ENCODE measurements at regions not wholly inside any gene's neighbourhood (a gene's known extent, or its start where the extent isn't known, plus 50 kb on each side); places are given as distances from the start of the nearest gene placed in this dataset.

- no peak overlapping the region for H3K27ac ChIP-seq
- H3K4me3 ChIP-seq, result no peak overlapping the region
- no peaks in the 10 kb centered on the region for H3K36me3 ChIP-seq
- peaks cover 0 to 4% of the 10 kb centered on the region in 2 donors for H3K27me3 ChIP-seq
- intact Hi-C loops (cut with DNase I), result no loop called here
- no peaks in the 10 kb centered on the region for H3K4me1 ChIP-seq
- no peak for TF ChIP-seq CTCF (IDR thresholded peaks at IDR 0.05)
- ATAC-seq (no peak), DNase-seq (no peak)
- H3K9me3 ChIP-seq, result no peaks in the 10 kb centered on the region
These were observed 59.0 kb upstream of the SALL3 start for GRCh38 chr18:78920456-78921138.

- Histone ChIP-seq H3K4me3 (no peak overlapping the region), H3K4me1 (no peaks in the 10 kb centered on the region), H3K36me3 (no peaks in the 10 kb centered on the region), H3K27me3 (no peaks in the 10 kb centered on the region), H3K27ac (no peak overlapping the region), H3K9me3 (no peaks in the 10 kb centered on the region)
- DNase-seq, result no peak
- intact Hi-C loops (cut with DNase I), result no loop called here
- ATAC-seq, result no peak
- TF ChIP-seq CTCF (IDR thresholded peaks at IDR 0.05), result no peak
These were observed 56.8 kb upstream of the SALL3 start for GRCh38 chr18:78922856-78923255.

- ATAC-seq (no peak), DNase-seq (no peak)
- Histone ChIP-seq H3K4me1 (no peaks in the 10 kb centered on the region), H3K27me3 (no peaks in the 10 kb centered on the region), H3K4me3 (no peak overlapping the region), H3K27ac (no peak overlapping the region), H3K36me3 (no peaks in the 10 kb centered on the region), H3K9me3 (no peaks in the 10 kb centered on the region)
- TF ChIP-seq CTCF (IDR thresholded peaks at IDR 0.05), result no peak
- intact Hi-C loops (cut with DNase I), result no loop called here
These were observed 55.3 kb upstream of the SALL3 start for GRCh38 chr18:78924301-78924700.

GRCh38 chr18:78924786-78925540 lies 54.7 kb upstream of the SALL3 start:
- no peaks in the 10 kb centered on the region for H3K9me3 ChIP-seq
- DNase-seq (no peak), ATAC-seq (no peak)
- no peak for TF ChIP-seq CTCF (IDR thresholded peaks at IDR 0.05)
- intact Hi-C loops (cut with DNase I), result no loop called here
- no peak overlapping the region for H3K4me3 ChIP-seq
- H3K4me1 ChIP-seq, result no peaks in the 10 kb centered on the region
- H3K27ac ChIP-seq, result no peak overlapping the region
- no peaks in the 10 kb centered on the region for H3K36me3 ChIP-seq
- no peaks in the 10 kb centered on the region for H3K27me3 ChIP-seq

GRCh38 chr18:78925557-78926242 lies 53.9 kb upstream of the SALL3 start:
- no peak for ATAC-seq
- no peak for DNase-seq
- Histone ChIP-seq H3K27me3 (no peaks in the 10 kb centered on the region), H3K4me1 (no peaks in the 10 kb centered on the region), H3K36me3 (no peaks in the 10 kb centered on the region), H3K9me3 (no peaks in the 10 kb centered on the region), H3K27ac (no peak overlapping the region), H3K4me3 (no peak overlapping the region)
- TF ChIP-seq CTCF (IDR thresholded peaks at IDR 0.05), result no peak
- intact Hi-C loops (cut with DNase I), result no loop called here

Measured in left lung (tissue), 4 donors.